SIG-M5 treated with dmso at 0.1 percent for 504 hours (cell line): ENCODE measurements at regions not wholly inside any gene's neighbourhood (a gene's known extent, or its start where the extent isn't known, plus 50 kb on each side); places are given as distances from the start of the nearest gene placed in this dataset.

Source experiments
- DNase-seq: peaks from one replicate; lab custom pipeline; 2025; ENCODE audit not compliant: unreplicated experiment; lab: John Stamatoyannopoulos, UW

DNA sequence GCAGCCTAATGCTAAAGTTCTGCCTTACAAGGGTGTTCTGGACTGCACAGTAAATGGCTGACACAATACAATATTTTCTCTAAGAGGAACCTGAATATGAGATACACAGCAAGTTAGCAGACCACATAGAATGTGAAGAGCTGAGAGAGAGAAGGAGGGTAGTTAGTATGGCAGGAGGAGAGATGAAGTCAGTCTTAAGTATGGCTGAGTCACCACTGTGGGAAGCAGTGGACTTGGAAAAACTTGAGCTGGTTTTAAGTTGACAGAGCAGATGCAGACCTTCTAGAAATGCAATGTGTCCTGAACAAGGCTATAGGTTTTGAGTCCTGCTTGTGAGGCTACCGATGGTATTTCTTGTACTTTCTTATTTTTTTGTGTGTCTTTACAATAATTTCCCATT lies 172.5 kb downstream of the SH2D1A start:
- DNase-seq, result no peak

DNA sequence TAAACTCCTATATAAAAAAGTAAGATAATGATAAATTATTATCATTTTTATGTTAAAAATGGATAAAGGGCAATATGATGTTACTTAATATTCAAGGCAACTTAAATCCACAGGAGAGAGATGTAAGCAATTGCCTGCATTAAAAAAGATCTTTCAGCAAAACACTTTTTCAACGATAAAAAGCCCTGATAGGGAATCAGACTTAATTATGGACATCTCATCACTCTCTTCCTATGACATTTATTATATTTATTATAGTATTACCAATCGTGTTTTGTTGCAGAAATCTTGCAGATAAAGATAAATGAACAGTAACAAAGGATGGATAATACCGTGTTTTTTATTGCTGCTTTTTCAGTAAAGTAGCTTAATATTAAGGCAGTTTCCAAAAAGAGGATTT lies 178.5 kb downstream of the SH2D1A start:
- DNase-seq, result no peak

DNA sequence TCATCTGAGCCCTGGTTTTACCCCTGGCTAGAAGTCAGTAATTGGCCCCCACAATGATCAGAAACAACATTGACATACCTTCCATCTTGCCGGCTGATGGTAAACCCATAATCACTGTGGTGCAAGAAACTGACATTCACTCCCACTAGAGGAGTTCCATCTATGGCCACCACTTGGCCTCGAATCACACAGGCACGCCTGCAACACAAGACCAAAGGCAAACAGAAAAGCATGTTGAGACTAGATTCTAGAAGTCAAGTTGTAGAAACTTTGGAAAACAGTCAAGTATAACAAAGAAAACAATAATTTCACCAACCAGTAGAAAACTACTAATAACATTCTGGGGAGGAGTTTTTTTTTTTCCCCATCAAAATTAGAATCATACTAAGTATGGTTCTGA lies 183.4 kb downstream of the SH2D1A start:
- DNase-seq, result no peak

DNA sequence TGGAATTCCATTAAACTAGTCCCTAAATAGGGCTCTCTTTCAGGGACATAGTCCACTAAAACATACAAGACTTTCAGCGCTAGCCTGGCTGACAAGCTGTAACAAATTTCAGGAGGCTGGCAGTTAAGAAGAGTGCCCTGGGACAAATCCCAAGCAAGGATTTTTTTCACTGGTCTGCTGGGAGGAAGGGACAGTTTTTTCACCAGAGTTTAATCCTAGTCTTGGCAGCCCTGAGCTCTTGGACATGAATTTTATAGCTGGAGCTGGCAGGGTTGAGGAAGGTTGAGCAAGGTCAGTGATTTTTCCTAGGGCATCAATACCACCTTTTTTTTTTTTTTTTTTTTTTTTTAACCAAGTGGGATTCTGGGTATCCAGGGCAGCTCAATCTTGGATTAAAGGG lies 184.4 kb downstream of the SH2D1A start:
- no peak for DNase-seq

DNA sequence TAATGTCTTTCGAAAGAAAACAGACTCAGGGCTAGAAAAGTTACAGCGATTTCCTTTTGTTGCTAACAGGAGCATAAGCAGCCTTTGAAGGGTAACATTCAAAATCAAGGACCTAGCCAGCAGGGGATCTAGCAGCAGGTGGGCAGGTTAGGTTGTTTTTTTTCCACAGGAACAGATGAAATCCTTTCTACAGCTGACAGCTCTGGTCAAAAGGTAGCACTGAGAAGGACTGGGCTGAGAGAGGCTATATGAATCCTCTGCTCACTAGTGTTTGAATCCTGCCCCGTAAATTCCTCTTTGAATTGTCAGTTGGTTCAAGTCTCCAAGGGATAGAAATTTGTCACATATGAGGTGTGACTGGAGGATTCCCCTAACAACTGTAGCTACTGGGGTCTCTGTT lies 188.2 kb downstream of the SH2D1A start:
- no peak for DNase-seq

DNA sequence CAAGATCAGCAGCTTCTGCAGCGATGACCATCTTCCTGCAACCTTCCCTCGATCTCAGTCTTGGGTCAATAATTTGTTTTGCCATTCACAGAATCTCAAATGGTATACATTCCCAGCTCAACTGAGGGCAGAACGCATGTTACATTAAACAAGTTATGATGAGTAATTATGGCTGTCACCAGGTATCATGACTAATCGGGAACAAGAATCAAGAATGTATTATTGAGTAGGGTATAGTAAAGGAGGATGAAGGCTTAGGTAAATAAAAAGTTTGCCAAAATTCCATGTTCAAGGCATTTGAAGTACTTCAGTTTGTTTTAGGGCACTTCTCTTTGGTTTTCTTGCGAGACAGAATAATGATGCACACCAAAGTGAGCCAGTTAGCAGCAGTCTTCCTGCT lies 194.1 kb downstream of the SH2D1A start:
- DNase-seq, result no peak

DNA sequence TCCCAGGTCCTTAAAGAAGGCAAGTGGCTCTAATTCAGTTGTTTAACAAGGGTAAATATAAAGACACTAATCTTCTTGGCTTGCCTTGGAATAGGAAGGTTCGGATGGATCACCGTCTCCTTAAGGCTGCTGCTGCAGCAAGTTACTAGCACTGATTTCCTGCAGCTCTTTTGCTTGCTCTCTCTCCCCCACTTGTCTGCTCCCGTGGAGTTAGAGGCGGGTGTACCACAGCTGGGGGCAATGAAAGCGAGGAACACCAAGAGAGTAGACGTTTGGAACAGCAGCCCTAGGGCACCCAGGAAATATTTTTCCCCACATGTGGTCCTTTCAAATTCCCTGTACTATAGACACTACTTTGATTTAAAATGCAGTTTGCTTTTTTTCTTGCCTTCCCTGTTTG lies 202.2 kb downstream of the SH2D1A start:
- DNase-seq, result no peak

DNA sequence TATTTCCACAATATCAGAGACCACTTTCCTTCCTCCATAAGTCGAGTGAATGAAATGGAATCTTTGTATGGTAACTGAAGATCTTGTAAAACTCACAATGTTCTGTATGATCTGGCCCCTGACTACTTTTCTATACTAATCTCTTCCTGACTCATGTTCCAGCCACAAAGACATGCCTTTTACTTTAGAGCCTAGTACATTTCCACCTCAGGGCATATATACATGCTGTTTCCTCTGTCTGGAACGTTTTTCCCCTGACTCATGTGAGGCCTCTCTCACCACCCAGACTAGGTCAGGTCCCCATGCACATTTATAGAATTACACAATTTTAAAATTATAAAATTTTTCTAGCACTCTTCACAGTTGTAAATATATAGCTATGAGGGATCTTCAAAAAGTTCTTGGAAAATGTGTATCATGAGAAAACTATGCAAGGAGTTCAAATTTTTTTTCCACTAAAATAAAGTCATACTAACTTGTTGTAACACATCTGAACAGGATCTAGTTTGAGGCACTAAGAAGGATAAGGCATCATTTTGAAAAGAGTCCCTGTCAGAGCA lies 208.8 kb downstream of the SH2D1A start:
- DNase-seq, result no peak

DNA sequence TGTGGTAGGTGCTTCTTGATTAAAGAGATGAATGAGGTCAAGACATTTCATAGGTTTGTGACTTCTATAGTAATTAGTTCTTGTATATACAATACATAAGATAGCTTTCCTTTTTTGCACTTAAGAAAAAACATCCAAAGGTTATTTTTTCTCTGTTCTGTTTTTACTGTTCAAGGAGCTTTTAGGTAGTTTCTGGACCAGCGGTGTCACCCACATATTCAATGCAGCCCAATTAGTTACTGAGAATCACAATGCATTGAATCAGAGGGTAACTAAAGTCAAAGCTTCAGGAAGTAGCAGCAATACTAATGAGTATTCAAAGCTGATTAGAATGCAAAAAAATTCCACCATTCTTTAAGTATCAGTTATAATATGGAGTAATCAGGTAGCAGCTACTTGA lies 211.6 kb downstream of the SH2D1A start:
- no peak for DNase-seq

DNA sequence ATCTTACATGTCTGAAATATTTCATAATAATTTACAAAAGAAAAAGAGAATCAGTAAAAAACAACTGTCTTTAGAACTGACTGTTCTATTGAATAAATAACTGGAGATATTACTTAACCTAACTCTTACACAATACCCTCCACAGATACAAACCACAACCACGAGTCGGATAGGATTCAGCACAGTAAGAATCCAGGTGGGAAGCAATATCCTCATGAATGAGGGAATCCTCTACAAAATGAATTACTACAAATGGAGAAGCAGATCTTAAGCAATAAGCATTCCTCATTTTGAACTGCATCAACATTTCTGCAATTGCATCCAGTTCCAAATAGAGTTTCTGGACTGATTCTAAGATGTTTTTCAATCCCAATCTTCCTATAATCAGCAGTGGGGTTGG lies 227.1 kb downstream of the SH2D1A start:
- no peak for DNase-seq

DNA sequence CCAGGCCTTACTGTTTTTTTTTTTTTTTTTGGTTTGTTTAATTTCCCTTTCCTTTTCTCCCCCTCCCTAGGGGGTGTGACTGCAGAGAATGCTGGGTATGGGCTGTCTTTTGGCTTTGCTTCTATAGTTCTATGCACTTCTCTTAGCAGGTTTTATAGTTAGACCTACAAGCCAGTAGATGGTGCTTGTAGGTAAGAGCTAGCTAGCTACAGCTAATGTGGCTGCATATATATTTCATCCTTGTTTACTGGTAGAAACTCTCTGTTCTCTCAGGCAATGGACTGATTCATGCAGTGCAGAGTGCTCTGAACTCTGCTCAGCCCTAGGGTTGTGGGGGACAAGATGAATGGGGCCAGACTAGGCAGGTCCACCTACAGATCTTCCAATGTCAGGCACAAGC lies 246.4 kb downstream of the SH2D1A start:
- DNase-seq, result no peak

DNA sequence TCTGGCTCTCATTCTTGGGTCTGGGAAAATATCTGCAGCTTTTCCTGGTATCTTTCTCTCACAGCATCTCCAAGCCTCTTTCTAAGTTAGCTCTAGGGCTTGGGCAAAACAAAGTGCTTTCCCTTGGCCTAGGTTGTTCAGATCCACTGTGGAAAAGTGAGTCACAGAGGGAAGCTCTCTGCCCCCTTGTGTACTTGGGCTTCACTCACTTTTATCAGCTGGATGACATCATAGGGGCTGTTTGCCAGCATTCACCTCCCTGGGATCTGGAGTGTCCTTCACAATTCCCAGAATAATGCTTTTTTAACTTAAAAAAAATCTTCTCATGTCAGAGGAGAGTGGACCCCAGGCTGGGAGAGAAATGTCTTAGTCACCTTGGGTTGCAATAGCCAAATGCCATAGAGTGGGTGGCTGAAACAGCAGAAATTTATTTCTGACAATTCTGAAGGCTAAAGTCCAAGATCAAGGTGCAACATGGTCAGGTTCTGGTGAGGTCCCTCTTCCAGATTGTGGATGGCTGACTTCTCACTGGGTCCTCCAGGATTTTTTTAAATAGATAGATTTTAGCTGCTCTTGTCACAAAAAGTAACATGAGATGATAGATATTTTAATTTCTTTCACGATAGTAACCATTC lies 247.8 kb downstream of the SH2D1A start:
- DNase-seq, result no peak

DNA sequence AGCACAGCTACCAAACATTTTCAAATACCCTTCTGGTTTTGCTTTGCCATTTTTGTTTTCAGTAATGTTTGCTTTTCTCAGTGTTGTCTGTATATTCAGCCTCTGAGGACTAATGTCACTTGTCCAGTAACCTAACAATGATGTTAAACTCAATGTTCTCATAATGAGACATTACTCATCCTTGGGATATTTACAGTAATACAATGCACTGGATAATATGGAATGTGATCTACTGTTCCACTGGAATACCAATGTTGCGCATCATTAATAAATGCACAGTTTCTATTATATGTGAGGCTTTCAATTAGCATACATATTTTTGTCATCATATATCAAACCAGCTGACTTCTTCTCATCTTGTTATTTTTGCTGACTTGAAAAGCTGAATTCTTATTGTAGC lies 259.1 kb downstream of the SH2D1A start:
- DNase-seq, result no peak

DNA sequence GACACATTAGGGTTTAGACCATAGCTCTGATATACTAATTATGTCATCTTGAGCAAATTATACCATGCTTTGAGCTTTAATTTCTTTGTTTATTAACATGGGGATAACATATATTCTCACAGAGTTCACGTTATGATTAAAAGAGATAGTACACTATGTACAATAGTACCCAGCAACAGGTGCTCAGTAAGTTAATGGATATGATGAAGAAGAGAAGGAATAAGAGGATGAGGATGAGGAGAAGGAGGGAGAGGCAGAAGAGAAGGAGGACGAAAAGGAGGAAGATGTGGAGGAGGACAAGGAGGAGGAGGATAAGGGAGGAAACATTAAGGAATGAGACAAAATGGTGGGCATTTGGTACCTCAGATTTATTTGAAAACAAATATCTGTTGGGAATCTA lies 260.4 kb downstream of the SH2D1A start:
- no peak for DNase-seq

DNA sequence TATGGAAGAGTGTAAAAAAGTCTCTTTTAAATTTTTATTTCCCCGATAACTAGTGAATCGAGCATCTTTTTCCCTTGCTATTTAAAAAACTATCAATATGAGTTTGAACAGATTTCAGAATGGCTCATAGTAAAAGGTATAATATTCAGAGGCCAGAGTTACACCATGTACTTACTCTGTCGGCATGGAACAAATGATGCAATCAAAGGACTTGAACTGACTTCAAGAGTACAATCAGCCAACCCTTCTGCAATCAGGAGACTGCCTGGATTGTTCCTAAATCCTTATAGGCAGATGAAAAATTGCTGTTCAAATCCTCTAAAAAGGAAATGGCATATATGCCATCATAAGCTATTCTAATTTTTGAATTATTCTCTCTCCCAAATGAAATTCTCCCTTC lies 273.3 kb downstream of the SH2D1A start:
- DNase-seq, result no peak

DNA sequence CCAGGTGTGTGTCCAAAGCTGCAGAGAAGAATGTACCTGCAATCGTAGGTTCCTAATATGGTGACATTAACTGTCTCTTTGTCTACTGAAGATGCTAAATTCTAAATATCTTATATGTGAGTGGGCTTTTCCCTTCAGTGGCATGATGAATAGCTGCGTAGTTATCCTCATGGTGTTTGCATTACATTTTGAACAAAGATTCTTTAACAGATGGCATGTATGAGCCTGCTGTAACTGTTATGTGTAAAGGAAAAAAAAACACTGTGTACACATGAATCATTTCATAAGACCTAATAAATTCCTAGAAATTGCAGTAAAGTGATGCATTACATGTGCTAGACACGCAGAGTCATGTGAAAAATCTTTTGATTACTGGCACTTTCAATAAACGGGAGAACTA lies 288.0 kb downstream of the SH2D1A start:
- no peak for DNase-seq

DNA sequence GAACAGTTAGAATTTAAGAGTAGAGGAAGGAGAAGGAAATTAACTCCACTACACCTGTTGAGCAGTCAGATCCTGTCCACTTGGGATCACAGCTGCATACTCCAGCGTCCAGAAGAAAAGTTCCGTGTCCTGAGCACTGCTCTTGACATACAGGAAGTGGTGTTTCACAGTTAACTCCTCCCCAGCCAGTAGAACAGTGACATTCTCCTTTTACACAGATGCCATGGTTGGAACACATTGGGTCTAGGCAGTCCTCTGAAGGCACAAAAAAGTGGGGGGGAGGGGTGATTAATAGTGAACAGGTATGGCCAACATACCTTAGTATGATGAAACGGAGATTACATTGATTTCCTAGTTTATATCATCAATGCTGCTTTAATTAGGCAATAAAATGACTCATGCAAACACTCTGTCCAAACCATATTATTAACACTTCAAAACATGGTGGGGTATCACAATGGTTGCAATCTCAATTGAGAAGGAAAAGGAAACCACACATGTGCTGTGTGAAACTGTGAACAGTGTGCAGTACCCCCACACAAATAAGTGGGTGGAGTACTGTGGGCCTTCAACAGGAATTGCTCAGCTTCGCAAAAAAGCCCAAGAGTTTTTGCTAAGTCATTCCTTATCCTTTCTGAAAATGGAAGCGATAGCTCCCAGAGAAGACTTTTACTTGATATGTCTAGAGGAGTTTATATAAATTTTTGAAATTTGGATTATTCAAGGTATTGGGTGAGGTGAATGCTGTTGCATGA lies 295.6 kb downstream of the SH2D1A start:
- DNase-seq, result no peak

DNA sequence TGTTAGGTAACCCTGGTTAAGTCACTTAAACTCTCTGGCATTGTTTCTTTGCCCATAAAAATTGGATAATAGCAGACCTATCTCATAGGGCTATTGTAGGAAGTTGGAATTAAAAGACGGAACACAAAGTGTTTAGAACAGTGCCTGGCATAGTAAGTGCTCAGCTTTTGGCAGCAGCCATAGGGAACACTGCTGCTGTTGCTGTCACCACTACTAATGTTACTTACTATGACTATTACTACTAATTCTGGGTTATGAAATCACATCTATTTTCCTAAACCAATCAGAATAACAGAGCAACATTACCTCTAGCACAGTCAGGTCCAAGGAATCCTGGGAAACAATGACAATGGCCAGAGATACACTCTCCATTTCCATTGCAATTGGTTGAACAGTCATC lies 300.0 kb downstream of the SH2D1A start:
- DNase-seq, result no peak

DNA sequence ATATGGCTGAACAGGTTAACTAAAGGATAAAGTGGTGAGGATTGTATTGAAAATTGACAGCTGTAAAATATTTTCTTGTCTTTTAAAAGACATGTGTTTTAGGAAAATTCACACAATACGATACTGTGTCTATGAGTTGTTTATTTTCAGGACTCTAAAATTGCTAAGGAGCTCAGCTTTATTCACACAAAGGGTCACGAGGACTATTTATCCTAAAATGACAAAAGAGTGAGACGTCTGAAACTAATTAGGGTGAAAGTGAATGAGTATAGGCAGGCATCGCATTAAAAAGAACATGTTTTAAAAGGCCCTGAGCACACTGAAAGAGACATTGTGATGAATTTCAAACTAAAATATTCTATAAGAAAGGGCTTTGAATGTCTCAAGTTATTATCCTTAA lies 304.7 kb downstream of the SH2D1A start:
- no peak for DNase-seq

DNA sequence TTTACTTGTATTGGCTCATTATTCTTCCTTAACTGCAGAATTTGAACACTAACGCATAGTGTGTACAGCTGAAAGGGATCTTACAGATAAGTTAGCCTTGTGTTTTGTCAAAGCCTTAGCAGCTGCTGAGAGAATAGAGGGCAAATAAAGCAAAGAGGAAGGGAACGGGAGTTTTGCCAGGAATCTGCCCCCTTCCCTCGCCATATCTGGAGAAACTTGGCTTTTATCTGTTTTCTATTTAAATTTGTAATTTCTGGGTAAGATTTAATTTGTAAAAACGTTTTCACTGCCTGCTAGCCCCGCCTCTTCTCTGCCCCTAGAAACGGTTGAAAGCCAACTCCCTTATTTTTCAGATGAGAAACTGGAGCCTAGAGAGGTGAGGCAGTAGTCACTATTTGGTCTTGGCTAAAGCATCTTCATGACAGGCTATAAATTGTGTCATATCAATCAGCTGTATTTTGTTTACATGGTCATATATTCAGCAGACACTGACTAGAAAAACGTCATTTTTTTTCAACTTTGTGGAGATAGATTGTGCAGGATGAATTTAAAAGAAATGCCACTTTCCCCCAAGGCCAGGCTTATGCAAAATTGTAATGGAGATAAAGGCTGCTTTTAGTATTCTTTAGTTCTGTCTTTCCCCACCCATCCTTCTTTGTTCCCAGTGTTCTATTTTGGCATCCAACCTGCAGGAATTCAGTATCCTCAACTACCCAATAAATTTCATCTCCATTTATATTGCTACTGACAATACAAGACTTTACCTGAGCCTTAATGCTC lies 319.4 kb downstream of the SH2D1A start:
- DNase-seq, result no peak

DNA sequence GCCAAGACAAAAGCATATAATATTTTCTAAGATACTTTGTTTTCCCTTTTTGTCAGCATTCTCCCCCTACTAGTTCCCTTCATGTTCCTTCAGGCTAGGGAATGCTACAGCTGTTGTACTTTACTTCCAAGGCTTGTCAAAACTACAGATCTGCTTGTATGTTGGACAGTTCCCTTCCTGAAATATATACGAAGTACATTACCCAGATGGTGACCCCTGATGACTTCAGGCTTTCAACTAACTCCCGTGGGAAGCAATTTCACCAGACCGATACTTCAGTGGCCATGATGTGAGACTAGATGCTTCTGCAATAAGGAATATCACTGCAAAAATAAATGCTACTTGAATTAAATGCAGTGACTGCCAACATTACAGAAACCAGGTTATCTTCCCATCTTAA lies 332.8 kb downstream of the SH2D1A start:
- DNase-seq, result no peak

DNA sequence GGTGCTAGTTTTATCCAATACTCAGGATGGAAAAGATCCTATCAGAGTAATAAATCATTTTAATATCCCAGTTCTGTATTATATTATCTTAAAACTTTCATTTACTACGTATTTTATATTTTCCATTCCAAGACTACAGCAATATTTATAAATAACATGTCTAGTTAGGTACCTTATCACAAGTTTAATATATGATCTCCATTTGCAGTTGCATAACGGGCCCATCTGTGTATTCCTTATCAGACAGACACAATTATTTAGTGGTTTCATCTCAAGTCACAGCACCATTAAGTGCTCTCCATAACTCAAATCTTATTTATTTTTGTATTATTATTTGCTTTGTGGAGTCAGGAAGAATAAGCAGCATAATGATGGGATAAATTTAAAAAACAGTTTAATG lies 333.9 kb downstream of the SH2D1A start:
- DNase-seq, result no peak
